Stimulated activated CD4-positive, alpha-beta T cell treated with anti-CD3 and anti-CD28 coated beads, Interleukin-1b, Interleukin-23, amount 100 ng/mL, for 4 hours (primary cell): ENCODE measurements at regions not wholly inside any gene's neighbourhood (a gene's known extent, or its start where the extent isn't known, plus 50 kb on each side); places are given as distances from the start of the nearest gene placed in this dataset.

Experiments used
- DNase-seq, 2 donors: peaks; one replicate each; pipeline ENCODE4 v3.0.0-alpha.2; 2020; ENCODE audit warnings: low read depth in 2 of 2

DNA sequence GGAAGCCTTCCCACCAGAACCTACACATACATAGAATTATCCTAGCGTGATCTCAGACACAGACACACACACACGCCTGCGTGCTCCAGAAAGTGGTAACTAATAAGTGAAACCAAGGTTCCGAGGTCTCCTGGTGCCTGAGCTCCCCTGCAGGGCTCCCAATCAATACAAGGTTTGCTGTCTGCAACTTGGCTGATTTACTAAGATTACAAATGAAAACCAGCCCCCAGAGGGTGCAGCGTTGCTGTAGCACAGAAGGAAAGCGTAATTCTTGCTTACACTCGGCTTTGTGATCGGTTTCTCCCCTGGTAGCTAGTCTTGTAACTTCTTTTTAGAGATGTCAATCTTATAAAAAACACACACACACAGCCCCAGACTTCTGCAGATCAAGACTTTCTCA lies 334.1 kb upstream of the XYLT1 start:
- no peak for DNase-seq

- no peak for DNase-seq
Observed at GRCh38 chr16:17803625-17804410, 333.1 kb upstream of the XYLT1 start.

- no peak for DNase-seq
Observed at GRCh38 chr16:17802571-17802970, 331.8 kb upstream of the XYLT1 start.

DNA sequence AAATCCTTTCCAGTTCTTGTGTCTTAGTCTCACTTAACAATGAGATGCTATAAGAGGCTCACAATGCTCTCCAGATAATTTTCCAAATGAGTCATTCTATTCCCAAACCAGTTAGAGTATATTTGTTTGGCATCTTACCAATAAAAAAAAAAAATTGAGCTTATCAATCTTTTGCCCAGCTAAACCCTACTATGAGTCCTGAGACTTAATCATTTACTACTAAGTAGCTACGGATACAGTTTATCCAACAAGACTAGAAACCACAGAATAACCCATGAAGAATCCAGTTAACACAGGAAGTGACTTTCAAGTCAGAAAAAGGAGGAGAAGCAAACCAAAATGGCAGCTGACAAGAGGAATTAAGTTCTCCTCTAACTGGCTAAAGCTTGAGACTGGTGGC lies 330.3 kb upstream of the XYLT1 start:
- DNase-seq = no peak

- DNase-seq = no peak
Observed at GRCh38 chr16:17798716-17799115, 328.0 kb upstream of the XYLT1 start.

- no peak for DNase-seq
Observed at GRCh38 chr16:17793354-17793753, 322.6 kb upstream of the XYLT1 start.

- no peak for DNase-seq
Observed at GRCh38 chr16:17784073-17784472, 313.3 kb upstream of the XYLT1 start.

GRCh38 chr16:17780181-17780580 lies 309.4 kb upstream of the XYLT1 start:
- no peak for DNase-seq

DNA sequence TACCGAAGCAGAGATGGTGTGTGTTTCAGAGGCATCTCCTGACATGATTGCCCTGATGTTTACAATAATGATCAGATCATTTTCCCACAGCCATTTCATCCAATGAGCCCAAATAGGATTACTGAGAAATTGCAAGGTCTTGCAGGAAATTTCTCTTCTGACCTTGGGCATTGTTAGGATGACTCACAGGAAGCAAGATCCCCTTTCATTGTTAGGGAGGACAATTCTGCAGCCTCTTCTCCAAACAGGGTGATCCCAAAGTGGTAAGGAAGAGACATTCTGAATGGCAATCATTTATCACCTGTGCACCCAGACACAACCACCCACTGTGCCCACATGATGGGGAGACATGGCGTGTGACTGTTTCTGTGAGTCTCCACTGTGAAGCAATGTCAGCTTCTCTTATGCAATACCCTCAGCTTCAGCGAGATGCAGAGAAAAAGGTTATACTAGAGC lies 306.7 kb upstream of the XYLT1 start:
- no peak for DNase-seq

DNA sequence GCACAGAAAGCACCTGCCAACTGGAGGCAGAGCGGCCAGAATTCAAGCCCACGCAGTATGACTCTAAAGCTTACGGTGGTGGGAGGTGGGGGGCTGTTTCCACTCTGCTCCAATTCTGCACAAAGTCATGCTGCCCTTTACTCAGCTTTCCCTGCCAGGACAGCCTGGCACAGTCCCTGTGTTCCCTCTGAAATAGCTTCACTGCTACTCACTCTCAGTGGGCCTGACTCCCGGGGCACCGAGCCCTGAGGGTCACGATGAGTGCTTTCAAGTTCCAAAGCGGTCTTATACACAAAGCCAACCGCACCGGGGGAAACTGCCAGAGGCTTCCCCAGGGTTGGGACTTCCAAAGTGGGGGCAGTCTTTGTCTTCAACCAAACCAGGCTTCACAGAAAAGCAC lies 306.1 kb upstream of the XYLT1 start:
- no peak for DNase-seq

DNA sequence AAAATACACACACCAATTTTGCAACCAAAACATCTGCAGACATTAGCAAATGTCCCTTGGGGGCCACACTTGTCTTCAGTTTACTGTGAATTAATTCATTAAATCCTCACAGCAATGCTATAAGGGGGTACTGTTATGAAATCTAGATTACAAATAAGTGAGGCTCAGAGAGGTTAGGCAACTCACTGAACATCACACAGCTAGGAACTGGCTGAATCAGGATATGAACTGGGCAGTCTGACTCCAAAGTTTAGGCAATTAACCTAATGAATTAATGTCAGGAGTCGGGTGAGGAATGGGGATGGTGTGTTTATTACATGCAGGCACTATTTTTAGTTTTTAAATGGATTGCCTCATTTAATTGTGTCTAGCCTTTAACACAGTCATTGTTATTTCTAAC lies 305.7 kb upstream of the XYLT1 start:
- DNase-seq = no peak

DNA sequence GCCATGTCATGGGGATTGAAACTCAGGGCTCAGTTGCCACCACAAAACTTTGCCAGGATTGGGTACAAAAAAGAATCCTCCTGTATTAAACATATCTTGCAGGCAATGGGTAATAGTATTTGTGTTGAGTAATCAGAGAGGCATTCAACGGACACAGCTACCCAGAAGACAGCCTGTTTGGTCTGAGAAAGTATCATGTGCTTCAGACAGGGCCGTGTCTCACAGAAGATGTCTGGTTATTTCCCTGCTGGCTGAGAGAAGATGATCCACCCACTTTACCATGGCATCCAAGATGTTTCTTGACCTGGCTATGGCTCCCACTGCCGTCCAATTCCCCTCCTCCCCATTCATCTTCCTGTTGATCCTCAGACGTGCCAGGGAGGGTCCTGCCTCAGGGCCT lies 304.3 kb upstream of the XYLT1 start:
- no peak for DNase-seq

- no peak for DNase-seq
Observed at GRCh38 chr16:17773698-17774101, 302.9 kb upstream of the XYLT1 start.

DNA sequence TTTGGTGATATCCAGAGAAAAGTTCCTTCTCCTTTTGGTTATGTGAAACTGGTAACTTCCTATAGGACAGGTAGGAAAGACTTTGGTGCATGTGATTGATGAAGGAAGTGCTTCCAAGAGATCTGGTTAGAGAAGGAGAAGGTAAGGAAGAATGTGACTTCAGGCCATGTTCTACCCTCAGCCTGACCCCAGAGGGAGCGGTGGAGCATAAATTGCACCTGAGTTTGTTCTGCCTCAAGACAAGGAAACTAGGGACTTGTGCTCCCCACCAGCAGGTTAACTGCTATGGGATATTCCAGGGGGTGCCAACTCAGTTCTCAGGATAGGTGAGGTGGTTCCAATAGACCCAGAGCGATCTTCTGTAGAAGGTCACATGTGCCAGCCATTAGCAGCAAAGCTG lies 299.3 kb upstream of the XYLT1 start:
- DNase-seq = no peak

GRCh38 chr16:17769065-17769464 lies 298.3 kb upstream of the XYLT1 start:
- no peak for DNase-seq

DNA sequence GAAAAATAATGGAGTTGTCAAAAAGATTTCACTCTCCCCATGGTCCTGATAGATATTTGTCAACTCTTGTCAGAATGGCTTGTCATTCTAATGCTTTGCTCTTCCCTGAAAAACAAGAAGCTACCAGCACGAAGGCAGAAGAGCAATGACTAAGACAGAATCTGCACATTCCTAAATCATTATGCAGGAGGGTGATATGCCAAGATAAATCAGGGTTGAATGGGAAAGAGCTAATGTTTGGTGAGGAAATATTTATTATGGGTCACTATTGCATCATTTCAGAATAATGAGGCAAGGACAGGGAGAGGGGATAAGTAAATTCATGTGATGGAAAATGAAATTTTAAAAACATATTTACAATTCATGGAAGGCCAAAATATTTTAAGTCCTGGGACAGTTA lies 297.5 kb upstream of the XYLT1 start:
- DNase-seq = no peak

DNA sequence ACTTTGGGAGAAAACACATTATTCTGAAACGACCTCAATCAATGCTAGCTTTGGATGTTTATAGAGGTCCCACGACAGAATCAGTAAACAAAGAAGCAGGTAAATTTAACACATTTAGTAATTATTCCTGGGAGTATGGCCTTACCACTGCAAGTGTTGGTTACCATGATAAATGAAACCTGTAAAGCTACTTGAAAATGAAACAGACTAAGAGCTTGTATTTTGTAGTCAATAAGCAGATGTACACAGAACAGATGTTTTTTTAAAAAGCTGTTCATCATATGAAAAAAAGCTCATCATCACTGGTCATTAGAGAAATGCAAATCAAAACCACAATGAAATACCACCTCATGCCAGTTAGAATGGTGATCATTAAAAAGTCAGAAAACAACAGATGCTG lies 295.3 kb upstream of the XYLT1 start:
- no peak for DNase-seq

DNA sequence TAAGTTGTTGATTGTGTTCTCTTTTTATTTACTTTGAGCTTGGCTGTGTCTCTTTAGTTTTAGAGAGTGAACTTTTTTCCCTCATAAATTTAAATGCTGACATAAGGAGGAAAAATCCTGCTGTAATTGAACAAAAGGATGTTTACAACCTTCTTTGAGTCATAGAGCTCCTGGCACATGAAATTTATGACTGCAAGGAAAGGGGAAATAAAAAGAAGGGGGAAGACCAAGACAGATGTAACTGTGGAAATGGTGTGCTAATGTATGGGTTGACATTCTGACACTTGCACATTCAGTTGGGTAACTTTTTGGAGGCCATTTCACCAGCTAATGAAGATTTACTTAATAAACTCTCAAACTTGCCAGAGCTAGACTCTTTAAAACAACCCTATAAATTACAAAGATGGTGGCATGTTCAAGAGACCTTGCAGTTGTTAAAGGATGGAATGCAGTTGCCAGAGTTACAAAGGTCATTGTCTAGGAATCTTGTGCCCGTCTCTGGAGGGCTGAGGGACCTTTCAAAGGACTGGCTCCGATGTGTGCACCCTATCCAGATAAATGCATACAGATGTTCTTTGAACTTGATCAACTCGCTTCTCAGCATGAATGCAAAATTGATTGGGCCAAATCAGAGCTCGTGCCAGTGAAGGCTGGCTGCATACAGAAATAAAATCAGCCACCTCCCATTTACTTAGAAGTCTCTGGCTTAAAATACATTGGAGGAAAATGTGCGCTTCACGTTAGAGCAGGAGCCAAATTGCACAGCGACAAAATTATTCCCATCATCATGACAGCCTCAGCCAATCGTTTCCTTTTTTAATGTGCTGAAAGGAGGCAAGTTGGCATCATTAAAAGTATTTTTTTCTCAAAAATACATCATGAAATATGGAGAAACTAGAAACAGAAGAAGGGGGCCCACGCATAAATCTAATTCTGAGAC lies 289.0 kb upstream of the XYLT1 start:
- no peak for DNase-seq

- DNase-seq = no peak
Observed at GRCh38 chr16:17757808-17758207, 287.0 kb upstream of the XYLT1 start.

DNA sequence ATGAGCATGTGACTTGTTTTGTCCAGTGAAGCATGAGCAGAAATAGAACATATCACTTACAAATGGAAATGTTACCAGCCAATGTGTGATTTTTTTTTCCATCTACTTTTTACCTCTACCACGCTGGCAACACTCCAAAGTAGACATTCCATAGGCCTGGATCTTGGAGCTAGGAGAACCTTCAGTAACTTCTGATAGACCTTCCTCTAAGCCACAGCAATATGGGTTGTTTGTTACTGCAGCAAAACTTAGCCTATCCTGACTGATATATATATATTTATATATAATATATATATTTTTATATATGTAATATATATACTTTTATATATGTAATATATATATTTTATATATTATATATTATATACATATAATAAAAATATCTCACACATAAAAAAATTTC lies 284.4 kb upstream of the XYLT1 start:
- DNase-seq = no peak

- DNase-seq = no peak
Observed at GRCh38 chr16:17753434-17753833, 282.7 kb upstream of the XYLT1 start.

DNA sequence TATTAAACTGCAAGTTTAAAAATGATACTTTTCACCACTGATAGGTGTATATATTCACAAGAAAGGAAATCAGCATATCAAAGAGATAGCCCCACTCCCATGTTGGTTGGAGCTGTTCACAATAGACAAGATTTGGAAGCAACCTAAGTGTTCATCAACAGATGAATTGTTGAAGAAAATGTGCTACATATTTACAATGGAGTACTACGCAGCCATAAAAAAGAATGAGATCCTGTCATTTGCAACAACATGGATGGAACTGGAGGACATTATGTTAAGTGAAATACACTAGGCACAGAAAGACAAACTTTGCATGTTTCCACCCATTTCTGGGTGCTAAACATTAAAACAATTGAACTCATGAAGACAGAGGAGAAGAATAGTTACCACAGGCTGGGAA lies 278.9 kb upstream of the XYLT1 start:
- no peak for DNase-seq
